ENCODE measurements at regions not wholly inside any gene's neighbourhood (a gene's known extent, or its start where the extent isn't known, plus 50 kb on each side); places are given as distances from the start of the nearest gene placed in this dataset.

- H3K9me3 Mint-ChIP-seq: no peaks in the 10 kb centered on the region
- H3K27me3 ChIP-seq (replicated peaks in 1 of 2; ENCODE audit: control insufficient read depth in 2 of 2, extremely low read depth in 1 of 2, insufficient read depth in 2 of 2, low read length in 1 of 2): no peaks in the 10 kb centered on the region
- no CpG with 5 or more reads among the region's 1 CpG for WGBS (ENCODE audit: insufficient coverage)
- no peak overlapping the region for H3K4me3 Mint-ChIP-seq
- DNase-seq (no peak), ATAC-seq (replicated peaks in 1 of 4) (no peak)
- POLR2A ChIA-PET: no interaction called here
- H3K27ac Mint-ChIP-seq: no peak overlapping the region
- H3K4me1 Mint-ChIP-seq: no peaks in the 10 kb centered on the region
- no peaks in the 10 kb centered on the region for H3K9me3 ChIP-seq
- no peak overlapping the region for H3K4me3 ChIP-seq (ENCODE audit: control insufficient read depth in 1 of 2, extremely low read depth in 1 of 2, low read length in 1 of 2)
- H3K27me3 Mint-ChIP-seq: no peaks in the 10 kb centered on the region
- no peak overlapping the region for H3K27ac ChIP-seq (ENCODE audit: low read length)
- CTCF ChIA-PET: no interaction called here
- H3K4me1 ChIP-seq (ENCODE audit: control insufficient read depth in 1 of 2, extremely low read depth in 1 of 2, insufficient read depth in 2 of 2, low read length in 2 of 2): no peaks in the 10 kb centered on the region
- H3K36me3 ChIP-seq (ENCODE audit: control insufficient read depth in 2 of 2, extremely low read depth in 1 of 2, insufficient read depth in 1 of 2, low read length in 1 of 2): no peaks in the 10 kb centered on the region
- H3K36me3 Mint-ChIP-seq: no peaks in the 10 kb centered on the region
These were observed 229.1 kb upstream of the IGFBP3 start for GRCh38 chr7:46150202-46150601.

GRCh38 chr7:46147871-46148270 is 226.8 kb upstream of the IGFBP3 start:
- Mint-ChIP-seq H3K9me3 (no peaks in the 10 kb centered on the region), H3K27me3 (no peaks in the 10 kb centered on the region), H3K27ac (no peak overlapping the region), H3K36me3 (no peaks in the 10 kb centered on the region), H3K4me1 (no peaks in the 10 kb centered on the region), H3K4me3 (no peak overlapping the region)
- Histone ChIP-seq H3K27ac (ENCODE audit: low read length) (no peak overlapping the region), H3K36me3 (ENCODE audit: control insufficient read depth in 2 of 2, extremely low read depth in 1 of 2, insufficient read depth in 1 of 2, low read length in 1 of 2) (no peaks in the 10 kb centered on the region), H3K27me3 (replicated peaks in 1 of 2; ENCODE audit: control insufficient read depth in 2 of 2, extremely low read depth in 1 of 2, insufficient read depth in 2 of 2, low read length in 1 of 2) (no peaks in the 10 kb centered on the region), H3K9me3 (no peaks in the 10 kb centered on the region), H3K4me1 (ENCODE audit: control insufficient read depth in 1 of 2, extremely low read depth in 1 of 2, insufficient read depth in 2 of 2, low read length in 2 of 2) (no peaks in the 10 kb centered on the region), H3K4me3 (ENCODE audit: control insufficient read depth in 1 of 2, extremely low read depth in 1 of 2, low read length in 1 of 2) (no peak overlapping the region)
- POLR2A ChIA-PET: no interaction called here
- DNase-seq (no peak), ATAC-seq (replicated peaks in 1 of 4) (no peak)
- CTCF ChIA-PET: no interaction called here
- WGBS (ENCODE audit: insufficient coverage): no CpG with 5 or more reads among the region's 2 CpGs

GRCh38 chr7:46146454-46147255 is 225.6 kb upstream of the IGFBP3 start:
- Mint-ChIP-seq H3K27ac (no peak overlapping the region), H3K4me3 (no peak overlapping the region), H3K36me3 (no peaks in the 10 kb centered on the region), H3K4me1 (no peaks in the 10 kb centered on the region), H3K27me3 (no peaks in the 10 kb centered on the region), H3K9me3 (no peaks in the 10 kb centered on the region)
- CTCF ChIA-PET: no interaction called here
- POLR2A ChIA-PET: no interaction called here
- Histone ChIP-seq H3K4me1 (ENCODE audit: control insufficient read depth in 1 of 2, extremely low read depth in 1 of 2, insufficient read depth in 2 of 2, low read length in 2 of 2) (no peaks in the 10 kb centered on the region), H3K36me3 (ENCODE audit: control insufficient read depth in 2 of 2, extremely low read depth in 1 of 2, insufficient read depth in 1 of 2, low read length in 1 of 2) (no peaks in the 10 kb centered on the region), H3K4me3 (ENCODE audit: control insufficient read depth in 1 of 2, extremely low read depth in 1 of 2, low read length in 1 of 2) (no peak overlapping the region), H3K27ac (ENCODE audit: low read length) (no peak overlapping the region), H3K27me3 (replicated peaks in 1 of 2; ENCODE audit: control insufficient read depth in 2 of 2, extremely low read depth in 1 of 2, insufficient read depth in 2 of 2, low read length in 1 of 2) (no peaks in the 10 kb centered on the region), H3K9me3 (no peaks in the 10 kb centered on the region)
- ATAC-seq (replicated peaks in 1 of 4) (no peak), DNase-seq (no peak)
- 63% methylated on average over 7 of the region's 11 CpGs for WGBS (ENCODE audit: insufficient coverage)

- CTCF ChIA-PET: no interaction called here
- POLR2A ChIA-PET: no interaction called here
- Histone ChIP-seq H3K9me3 (no peaks in the 10 kb centered on the region), H3K4me1 (ENCODE audit: control insufficient read depth in 1 of 2, extremely low read depth in 1 of 2, insufficient read depth in 2 of 2, low read length in 2 of 2) (no peaks in the 10 kb centered on the region), H3K27me3 (replicated peaks in 1 of 2; ENCODE audit: control insufficient read depth in 2 of 2, extremely low read depth in 1 of 2, insufficient read depth in 2 of 2, low read length in 1 of 2) (no peaks in the 10 kb centered on the region), H3K27ac (ENCODE audit: low read length) (no peak overlapping the region), H3K4me3 (ENCODE audit: control insufficient read depth in 1 of 2, extremely low read depth in 1 of 2, low read length in 1 of 2) (no peak overlapping the region), H3K36me3 (ENCODE audit: control insufficient read depth in 2 of 2, extremely low read depth in 1 of 2, insufficient read depth in 1 of 2, low read length in 1 of 2) (no peaks in the 10 kb centered on the region)
- H3K9me3 Mint-ChIP-seq: no peaks in the 10 kb centered on the region
- ATAC-seq (replicated peaks in 1 of 4) (no peak), DNase-seq (no peak)
- no peaks in the 10 kb centered on the region for H3K36me3 Mint-ChIP-seq
- H3K27ac Mint-ChIP-seq: no peak overlapping the region
- WGBS (ENCODE audit: insufficient coverage): 42% methylated on average over 1 of the region's 2 CpGs
- no peaks in the 10 kb centered on the region for H3K27me3 Mint-ChIP-seq
- H3K4me3 Mint-ChIP-seq: no peak overlapping the region
- no peaks in the 10 kb centered on the region for H3K4me1 Mint-ChIP-seq
These were observed 224.3 kb upstream of the IGFBP3 start for GRCh38 chr7:46145412-46145811.

- Mint-ChIP-seq H3K4me1 (no peaks in the 10 kb centered on the region), H3K4me3 (no peak overlapping the region), H3K9me3 (no peaks in the 10 kb centered on the region), H3K27ac (no peak overlapping the region), H3K36me3 (no peaks in the 10 kb centered on the region), H3K27me3 (no peaks in the 10 kb centered on the region)
- no peak overlapping the region for H3K4me3 ChIP-seq (ENCODE audit: control insufficient read depth in 1 of 2, extremely low read depth in 1 of 2, low read length in 1 of 2)
- no peak overlapping the region for H3K27ac ChIP-seq (ENCODE audit: low read length)
- WGBS (ENCODE audit: insufficient coverage): 78% methylated on average over 1 of the region's 4 CpGs
- no peaks in the 10 kb centered on the region for H3K9me3 ChIP-seq
- no peaks in the 10 kb centered on the region for H3K4me1 ChIP-seq (ENCODE audit: control insufficient read depth in 1 of 2, extremely low read depth in 1 of 2, insufficient read depth in 2 of 2, low read length in 2 of 2)
- DNase-seq: no peak
- no peaks in the 10 kb centered on the region for H3K36me3 ChIP-seq (ENCODE audit: control insufficient read depth in 2 of 2, extremely low read depth in 1 of 2, insufficient read depth in 1 of 2, low read length in 1 of 2)
- H3K27me3 ChIP-seq (replicated peaks in 1 of 2; ENCODE audit: control insufficient read depth in 2 of 2, extremely low read depth in 1 of 2, insufficient read depth in 2 of 2, low read length in 1 of 2): no peaks in the 10 kb centered on the region
- ATAC-seq (replicated peaks in 1 of 4): no peak
- ChIA-PET POLR2A (no interaction called here), CTCF (no interaction called here)
These were observed 223.2 kb upstream of the IGFBP3 start for GRCh38 chr7:46143949-46144917.

- Histone ChIP-seq H3K9me3 (no peaks in the 10 kb centered on the region), H3K4me3 (ENCODE audit: control insufficient read depth in 1 of 2, extremely low read depth in 1 of 2, low read length in 1 of 2) (no peak overlapping the region), H3K4me1 (ENCODE audit: control insufficient read depth in 1 of 2, extremely low read depth in 1 of 2, insufficient read depth in 2 of 2, low read length in 2 of 2) (no peaks in the 10 kb centered on the region), H3K27ac (ENCODE audit: low read length) (no peak overlapping the region), H3K36me3 (ENCODE audit: control insufficient read depth in 2 of 2, extremely low read depth in 1 of 2, insufficient read depth in 1 of 2, low read length in 1 of 2) (no peaks in the 10 kb centered on the region), H3K27me3 (replicated peaks in 1 of 2; ENCODE audit: control insufficient read depth in 2 of 2, extremely low read depth in 1 of 2, insufficient read depth in 2 of 2, low read length in 1 of 2) (no peaks in the 10 kb centered on the region)
- POLR2A ChIA-PET: no interaction called here
- CTCF ChIA-PET: no interaction called here
- Mint-ChIP-seq H3K4me1 (no peaks in the 10 kb centered on the region), H3K36me3 (no peaks in the 10 kb centered on the region), H3K9me3 (no peaks in the 10 kb centered on the region), H3K27me3 (no peaks in the 10 kb centered on the region), H3K27ac (no peak overlapping the region), H3K4me3 (no peak overlapping the region)
- WGBS (ENCODE audit: insufficient coverage): 88% methylated on average over 2 of the region's 2 CpGs
- no peak for DNase-seq
- ATAC-seq (replicated peaks in 1 of 4): no peak
These were observed 222.3 kb upstream of the IGFBP3 start for GRCh38 chr7:46143421-46143820.

Data from T-cell (primary cell).